Upper lobe of left lung (tissue), 6 donors: ENCODE measurements at regions not wholly inside any gene's neighbourhood (a gene's known extent, or its start where the extent isn't known, plus 50 kb on each side); places are given as distances from the start of the nearest gene placed in this dataset.

Experiments used
- ATAC-seq, 2 donors: fragments of 200-7000 bp; cut with Tn5 transposase; one replicate each; pipeline ENCODE4 v1.9.1; 2022; ENCODE audit warnings: mild to moderate bottlenecking in 2 of 2, moderate library complexity in 2 of 2; ENCODE audit not compliant: low FRiP score in 2 of 2
- DNase-seq, 2 donors: peaks; one replicate each; pipeline ENCODE4 v3.0.0-alpha.2; 2019 to 2020
- H3K27ac ChIP-seq, 4 donors: fragments of 200-600 bp; sonication (generic); one replicate each; pipeline ENCODE4 v1.5.1; 2016 to 2019
- H3K27me3 ChIP-seq, 4 donors: fragments of 200-600 bp; sonication (generic); one replicate each; pipeline ENCODE4 v1.5.1; 2017 to 2019
- H3K36me3 ChIP-seq, 4 donors: fragments of 200-600 bp; sonication (generic); one replicate each; pipeline ENCODE4 v1.5.1; 2016 to 2019
- H3K4me1 ChIP-seq, 4 donors: fragments of 200-600 bp; sonication (generic); one replicate each; pipeline ENCODE4 v1.5.1; 2018 to 2019
- H3K4me3 ChIP-seq, 4 donors: fragments of 200-600 bp; sonication (generic); one replicate each; pipeline ENCODE4 v1.5.1; 2017 to 2019; ENCODE audit warnings: mild to moderate bottlenecking in 2 of 4, moderate library complexity in 1 of 4
- H3K9me3 ChIP-seq, 4 donors: fragments of 200-600 bp; sonication (generic); one replicate each; pipeline ENCODE4 v1.5.1; 2018 to 2019
- EP300 ChIP-seq, 4 donors: sonication (generic); formaldehyde crosslinking; IDR thresholded peaks; one replicate each; pipeline ENCODE4 v1.5.1; 2017; ENCODE audit warnings: antibody characterized with exemption in 4 of 4, control low read depth in 2 of 4
- POLR2A ChIP-seq, 4 donors: fragments of 450-650 bp; IDR thresholded peaks; one replicate each; pipeline ENCODE4 v1.5.1; 2016 to 2017; ENCODE audit warnings: antibody characterized with exemption in 4 of 4, mild to moderate bottlenecking in 2 of 4
- POLR2AphosphoS5 ChIP-seq, 2 donors: sonication (generic); formaldehyde crosslinking; IDR thresholded peaks; one replicate each; pipeline ENCODE4 v1.5.1; 2017; ENCODE audit warnings: antibody characterized with exemption in 2 of 2
- WGBS, 2 donors: methylation state at CpG; one replicate each; pipeline ENCODE4 v1.1.5; 2017 to 2018; 5-methylcytosine and 5-hydroxymethylcytosine counted together
- TF ChIP-seq, protein P1 (sequence below), 6 experiments: fragments of 450-650 bp in 4 of 6; fragments of 200-600 bp in 2 of 6; sonication (generic) in 2 of 6; IDR thresholded peaks; one replicate each; pipeline ENCODE4 v1.5.1; 2016 to 2019; ENCODE audit warnings: antibody characterized with exemption in 6 of 6
- donor health status: DM: no; HTN: no; CAD: no; lungs with moderate emphysema.
- donor health status: DM: no; HTN: yes; CAD: no; lungs with severe emphysema.

GRCh38 chr10:133032231-133032630, 55.5 kb upstream of the ADGRA1 start:
- WGBS, 2 donors: 93 to 100% methylated on average over 2 to 13 of the region's 13 CpGs
- Histone ChIP-seq H3K4me1 (peaks cover 0 to 4% (median 0%) of the 10 kb centered on the region in 4 donors), H3K36me3 (no peaks in the 10 kb centered on the region), H3K9me3 (no peaks in the 10 kb centered on the region), H3K4me3 (no peak overlapping the region), H3K27me3 (no peaks in the 10 kb centered on the region), H3K27ac (no peak overlapping the region)
- TF ChIP-seq POLR2AphosphoS5 (IDR thresholded peaks at IDR 0.05): no peak
- TF ChIP-seq EP300 (IDR thresholded peaks at IDR 0.05): no peak
- no peak for TF ChIP-seq POLR2A (IDR thresholded peaks at IDR 0.05)
- TF ChIP-seq, protein P1, sequence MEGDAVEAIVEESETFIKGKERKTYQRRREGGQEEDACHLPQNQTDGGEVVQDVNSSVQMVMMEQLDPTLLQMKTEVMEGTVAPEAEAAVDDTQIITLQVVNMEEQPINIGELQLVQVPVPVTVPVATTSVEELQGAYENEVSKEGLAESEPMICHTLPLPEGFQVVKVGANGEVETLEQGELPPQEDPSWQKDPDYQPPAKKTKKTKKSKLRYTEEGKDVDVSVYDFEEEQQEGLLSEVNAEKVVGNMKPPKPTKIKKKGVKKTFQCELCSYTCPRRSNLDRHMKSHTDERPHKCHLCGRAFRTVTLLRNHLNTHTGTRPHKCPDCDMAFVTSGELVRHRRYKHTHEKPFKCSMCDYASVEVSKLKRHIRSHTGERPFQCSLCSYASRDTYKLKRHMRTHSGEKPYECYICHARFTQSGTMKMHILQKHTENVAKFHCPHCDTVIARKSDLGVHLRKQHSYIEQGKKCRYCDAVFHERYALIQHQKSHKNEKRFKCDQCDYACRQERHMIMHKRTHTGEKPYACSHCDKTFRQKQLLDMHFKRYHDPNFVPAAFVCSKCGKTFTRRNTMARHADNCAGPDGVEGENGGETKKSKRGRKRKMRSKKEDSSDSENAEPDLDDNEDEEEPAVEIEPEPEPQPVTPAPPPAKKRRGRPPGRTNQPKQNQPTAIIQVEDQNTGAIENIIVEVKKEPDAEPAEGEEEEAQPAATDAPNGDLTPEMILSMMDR (IDR thresholded peaks at IDR 0.05): no peak
- ATAC-seq: peak in 1 of 2 donors; percentile 6
- peak in 1 of 2 donors; percentile 64 for DNase-seq

DNA sequence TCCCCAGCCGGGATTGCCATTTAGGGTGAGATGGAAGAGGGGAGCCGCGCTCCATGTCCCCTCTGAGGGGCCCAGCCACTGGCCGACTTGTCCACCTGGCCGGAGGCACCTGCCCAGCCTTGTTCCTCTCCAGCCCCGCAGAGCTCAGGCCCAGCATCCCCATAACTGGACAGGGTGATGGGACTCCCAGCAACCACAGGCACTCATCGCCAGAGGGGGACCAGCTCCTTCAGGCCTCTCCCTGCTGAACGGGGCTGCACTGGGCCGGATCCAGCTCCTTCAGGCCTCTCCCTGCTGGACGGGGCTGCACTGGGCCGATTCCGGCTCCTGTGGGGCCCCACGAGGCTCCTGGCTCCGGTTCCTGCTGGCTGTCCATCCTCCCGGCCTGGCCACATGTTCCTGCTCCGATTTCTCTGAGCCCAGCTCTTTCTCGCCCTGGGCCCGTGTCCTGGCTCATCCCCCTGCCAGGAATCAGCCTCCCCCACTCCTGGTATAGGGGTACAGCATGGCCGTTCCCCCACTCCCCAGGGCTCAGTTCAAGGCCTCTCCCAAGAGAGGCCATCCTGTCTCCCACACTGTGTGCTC, 56.1 kb upstream of the ADGRA1 start:
- 91 to 94% methylated on average over 15 to 17 of the region's 19 CpGs for WGBS, 2 donors
- Histone ChIP-seq H3K4me1 (peaks cover 0 to 4% (median 0%) of the 10 kb centered on the region in 4 donors), H3K9me3 (no peaks in the 10 kb centered on the region), H3K27me3 (no peaks in the 10 kb centered on the region), H3K36me3 (no peaks in the 10 kb centered on the region), H3K4me3 (no peak overlapping the region), H3K27ac (no peak overlapping the region)
- TF ChIP-seq POLR2A (IDR thresholded peaks at IDR 0.05): no peak
- TF ChIP-seq, protein P1 (IDR thresholded peaks at IDR 0.05): no peak
- no peak for TF ChIP-seq EP300 (IDR thresholded peaks at IDR 0.05)
- TF ChIP-seq POLR2AphosphoS5 (IDR thresholded peaks at IDR 0.05): no peak
- peak; percentile 13 to 15 for ATAC-seq
- DNase-seq: peak in 1 of 2 donors; percentile 72

- no peaks in the 10 kb centered on the region for H3K9me3 ChIP-seq
- H3K4me1 ChIP-seq: peaks cover 0 to 4% (median 0%) of the 10 kb centered on the region in 4 donors
- WGBS, 2 donors: 45 to 53% methylated on average over 15 to 28 of the region's 28 CpGs
- H3K36me3 ChIP-seq: no peaks in the 10 kb centered on the region
- no peak overlapping the region for H3K4me3 ChIP-seq
- no peak overlapping the region for H3K27ac ChIP-seq
- no peaks in the 10 kb centered on the region for H3K27me3 ChIP-seq
- TF ChIP-seq EP300 (IDR thresholded peaks at IDR 0.05): no peak
- TF ChIP-seq POLR2AphosphoS5 (IDR thresholded peaks at IDR 0.05): no peak
- TF ChIP-seq POLR2A (IDR thresholded peaks at IDR 0.05): no peak
- TF ChIP-seq, protein P1 (IDR thresholded peaks at IDR 0.05): no peak
- peak in 1 of 2 donors; percentile 78 for DNase-seq
- no peak for ATAC-seq
These were observed 56.9 kb upstream of the ADGRA1 start for GRCh38 chr10:133030781-133031180.

- ATAC-seq (no peak), DNase-seq (peak in 1 of 2 donors; percentile 57)
- H3K36me3 ChIP-seq: no peaks in the 10 kb centered on the region
- no peak overlapping the region for H3K27ac ChIP-seq
- no peaks in the 10 kb centered on the region for H3K27me3 ChIP-seq
- WGBS, 2 donors: 71 to 89% methylated on average over 2 to 19 of the region's 23 CpGs
- peaks cover 0 to 4% (median 0%) of the 10 kb centered on the region in 4 donors for H3K4me1 ChIP-seq
- H3K9me3 ChIP-seq: no peaks in the 10 kb centered on the region
- H3K4me3 ChIP-seq: no peak overlapping the region
- TF ChIP-seq EP300 (IDR thresholded peaks at IDR 0.05) (no peak), POLR2AphosphoS5 (IDR thresholded peaks at IDR 0.05) (no peak), POLR2A (IDR thresholded peaks at IDR 0.05) (no peak)
- TF ChIP-seq, protein P1 (IDR thresholded peaks at IDR 0.05): no peak
These were observed 57.6 kb upstream of the ADGRA1 start for GRCh38 chr10:133030126-133030525.

DNA sequence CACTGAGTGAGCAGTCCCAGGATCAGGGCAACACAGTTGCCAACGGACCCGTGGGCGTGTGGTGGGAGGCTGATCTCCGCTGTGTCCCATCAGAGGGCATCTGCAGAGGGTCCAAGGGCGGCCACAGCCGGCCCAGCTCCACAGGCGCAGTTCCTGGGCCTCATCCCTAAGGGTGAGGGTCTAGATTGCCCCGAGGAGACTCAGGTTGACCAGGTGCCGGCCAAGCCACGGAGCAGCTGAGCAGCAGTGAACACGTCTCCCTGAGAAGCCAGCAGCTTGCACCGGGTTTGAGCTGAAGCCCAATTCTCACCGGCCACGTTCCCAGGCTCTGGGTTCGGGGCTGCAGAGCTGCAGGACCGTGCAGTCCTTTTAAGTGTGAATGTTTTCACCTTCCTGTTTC, 58.8 kb upstream of the ADGRA1 start:
- Histone ChIP-seq H3K4me3 (no peak overlapping the region), H3K4me1 (peaks cover 0 to 4% (median 0%) of the 10 kb centered on the region in 4 donors), H3K27ac (no peak overlapping the region), H3K36me3 (no peaks in the 10 kb centered on the region), H3K9me3 (no peaks in the 10 kb centered on the region), H3K27me3 (no peaks in the 10 kb centered on the region)
- 85 to 94% methylated on average over 8 to 12 of the region's 16 CpGs for WGBS, 2 donors
- ATAC-seq (no peak), DNase-seq (peak in 1 of 2 donors; percentile 50)
- TF ChIP-seq EP300 (IDR thresholded peaks at IDR 0.05) (no peak), POLR2A (IDR thresholded peaks at IDR 0.05) (no peak), POLR2AphosphoS5 (IDR thresholded peaks at IDR 0.05) (no peak)
- TF ChIP-seq, protein P1 (IDR thresholded peaks at IDR 0.05): no peak
